ENCODE measurements at regions not wholly inside any gene's neighbourhood (a gene's known extent, or its start where the extent isn't known, plus 50 kb on each side); places are given as distances from the start of the nearest gene placed in this dataset.
A peak's percentile ranks its signal among the peaks of the same experiment; 100 is the strongest.
"Not testable (repeated sequence)": the region's sequence is repeated elsewhere in the genome, so short reads cannot be mapped to it uniquely, and the experiment has no call there.

GRCh38 chr18:76602191-76602590 is 107.1 kb upstream of the ZNF516 start:
- no peak for DNase-seq

GRCh38 chr18:76600076-76600475 is 105.0 kb upstream of the ZNF516 start:
- not testable (repeated sequence) for DNase-seq

GRCh38 chr18:76594966-76595365 is 99.9 kb upstream of the ZNF516 start:
- no peak for DNase-seq

- no peak for DNase-seq
These were observed 98.8 kb upstream of the ZNF516 start for GRCh38 chr18:76593843-76594242.

GRCh38 chr18:76592981-76593381 is 97.9 kb upstream of the ZNF516 start:
- DNase-seq: no peak

GRCh38 chr18:76592096-76592495 is 97.1 kb upstream of the ZNF516 start:
- no peak for DNase-seq

GRCh38 chr18:76589866-76590265 is 94.8 kb upstream of the ZNF516 start:
- no peak for DNase-seq

GRCh38 chr18:76589316-76589715 is 94.3 kb upstream of the ZNF516 start:
- no peak for DNase-seq

GRCh38 chr18:76588601-76589226 is 93.7 kb upstream of the ZNF516 start:
- DNase-seq: peak; percentile 3

- no peak for DNase-seq
These were observed 92.8 kb upstream of the ZNF516 start for GRCh38 chr18:76587879-76588271.

GRCh38 chr18:76587147-76587878 is 92.3 kb upstream of the ZNF516 start:
- no peak for DNase-seq

- DNase-seq: no peak
These were observed 89.6 kb upstream of the ZNF516 start for GRCh38 chr18:76584414-76585310.

- no peak for DNase-seq
These were observed 86.2 kb upstream of the ZNF516 start for GRCh38 chr18:76581261-76581660.

- DNase-seq: no peak
These were observed 85.4 kb upstream of the ZNF516 start for GRCh38 chr18:76580288-76580962.

GRCh38 chr18:76579301-76579695 is 84.3 kb upstream of the ZNF516 start:
- no peak for DNase-seq

GRCh38 chr18:76578571-76579300 is 83.7 kb upstream of the ZNF516 start:
- DNase-seq: no peak

GRCh38 chr18:76573325-76574025 is 78.4 kb upstream of the ZNF516 start:
- peak; percentile 29 for DNase-seq

- no peak for DNase-seq
These were observed 77.6 kb upstream of the ZNF516 start for GRCh38 chr18:76572518-76573247.

- no peak for DNase-seq
These were observed 76.6 kb upstream of the ZNF516 start for GRCh38 chr18:76571689-76572088.

- DNase-seq: no peak
These were observed 75.8 kb upstream of the ZNF516 start for GRCh38 chr18:76570856-76571255.
